GM12878 (cell line): ENCODE measurements at regions not wholly inside any gene's neighbourhood (a gene's known extent, or its start where the extent isn't known, plus 50 kb on each side); places are given as distances from the start of the nearest gene placed in this dataset.

Experiments used
- ATAC-seq: fragments of 200-7000 bp; cut with Tn5 transposase; 3 replicates; pipeline ENCODE4 v1.9.1; 2020; ENCODE audit warnings: mild to moderate bottlenecking, moderate library complexity
- BruUV-seq: library from RNA; stranded (reverse); fragments of 400-500 nt; replicated peaks from 2 replicates; lab custom pipeline; 2021; lab: Mats Ljungman, UMichigan
- CTCF ChIA-PET: fragments of 300-600 bp; sonication (Branson Sonifier 250); formaldehyde crosslinking; extraction: SDS; loops from one replicate; lab custom pipeline; 2021; ENCODE audit warnings: inconsistent platforms; lab: Yijun Ruan, JAX
- POLR2A ChIA-PET: fragments of 350-600 bp; formaldehyde crosslinking; extraction: SDS; loops from one replicate; lab custom pipeline; 2021; ENCODE audit warnings: inconsistent platforms; lab: Charles Lee
- RAD21 ChIA-PET: fragments of 300-600 bp; sonication (Branson Sonifier 250); formaldehyde crosslinking; loops from one replicate; lab custom pipeline; 2023; ENCODE audit warnings: antibody characterized with exemption; ENCODE audit not compliant: unreplicated experiment; lab: Charles Lee
- SMC1A ChIA-PET: fragments of 300-600 bp; sonication (Branson Sonifier 250); formaldehyde crosslinking; loops from one replicate; lab custom pipeline; 2023; ENCODE audit not compliant: unreplicated experiment, uncharacterized antibody; lab: Charles Lee
- DNase-seq: peaks from one replicate; pipeline ENCODE4 v3.0.0-alpha.2; 2011; ENCODE audit warnings: low read depth, low spot score
- FAIRE-seq: peaks from 3 replicates; lab custom pipeline; 2011; peaks lifted over from hg19 to GRCh38; lab: Jason Lieb, UNC
- H2AFZ ChIP-seq: 2 replicates; pipeline ENCODE4 v1.6.0; 2011; ENCODE audit warnings: low read depth, low read length, control low read depth; ENCODE audit not compliant: control insufficient read depth
- H3K27ac ChIP-seq: 2 replicates; pipeline ENCODE4 v1.5.1; 2011; ENCODE audit warnings: control low read depth; ENCODE audit not compliant: control insufficient read depth, insufficient read depth
- H3K27me3 ChIP-seq, 2 experiments: replicated peaks in 1 of 2; 2 replicates each; pipeline versions ENCODE4 v1.6.0 to v1.6.1; 2011; ENCODE audit warnings: low read length in 1 of 2; ENCODE audit not compliant: control insufficient read depth in 2 of 2, insufficient read depth in 2 of 2
- H3K36me3 ChIP-seq, 2 experiments: 2 replicates each; pipeline ENCODE4 v1.5.1; 2011; ENCODE audit warnings: low read length in 1 of 2; ENCODE audit not compliant: control insufficient read depth in 2 of 2, insufficient read depth in 2 of 2
- H3K4me1 ChIP-seq: 2 replicates; pipeline ENCODE4 v1.6.1; 2011; ENCODE audit warnings: mild to moderate bottlenecking, low read length, moderate library complexity, mixed read lengths; ENCODE audit not compliant: control insufficient read depth, insufficient read depth
- H3K4me2 ChIP-seq: 2 replicates; pipeline ENCODE4 v1.6.0; 2011; ENCODE audit warnings: control low read depth; ENCODE audit not compliant: control insufficient read depth, insufficient read depth
- H3K4me3 ChIP-seq: fragments of 200-600 bp; sonication (generic); 2 replicates; pipeline ENCODE4 v1.5.1; 2016
- H3K79me2 ChIP-seq: 2 replicates; pipeline ENCODE4 v1.6.0; 2011; ENCODE audit warnings: low read length; ENCODE audit not compliant: control insufficient read depth, insufficient read depth
- H3K9ac ChIP-seq: 2 replicates; pipeline ENCODE4 v1.8.0; 2011; ENCODE audit warnings: low read length, control low read depth, mixed read lengths; ENCODE audit not compliant: control insufficient read depth, insufficient read depth
- H3K9me3 ChIP-seq: replicated peaks from 3 replicates; pipeline ENCODE4 v1.5.1; 2011; ENCODE audit warnings: mild to moderate bottlenecking, low read length; ENCODE audit not compliant: control insufficient read depth, insufficient read depth
- H4K20me1 ChIP-seq: 2 replicates; pipeline ENCODE4 v1.6.0; 2011; ENCODE audit not compliant: control insufficient read depth, insufficient read depth
- CHD1 ChIP-seq: IDR thresholded peaks from 2 replicates; pipeline ENCODE4 v1.6.1; 2012; ENCODE audit warnings: low read depth, low read length, improper control_type of control experiment
- FOXK2 ChIP-seq: fragments of 450-650 bp; IDR thresholded peaks from 2 replicates; pipeline ENCODE4 v1.6.1; 2017; ENCODE audit warnings: mild to moderate bottlenecking, moderate library complexity
- HDAC6 ChIP-seq: fragments of 200-600 bp; sonication (generic); IDR thresholded peaks from one replicate; pipeline ENCODE4 v1.8.0; 2017; ENCODE audit warnings: antibody characterized with exemption; ENCODE audit not compliant: unreplicated experiment
- IKZF2 ChIP-seq, 2 experiments: fragments of 450-650 bp; IDR thresholded peaks; 2 replicates each; pipeline ENCODE4 v1.6.1; 2017; ENCODE audit warnings: mild to moderate bottlenecking in 2 of 2, moderate library complexity in 2 of 2
- LARP7 ChIP-seq: fragments of 450-650 bp; IDR thresholded peaks from 2 replicates; pipeline ENCODE4 v1.6.1; 2017; ENCODE audit warnings: mild to moderate bottlenecking
- MTA3 ChIP-seq: IDR thresholded peaks from 2 replicates; pipeline ENCODE4 v1.6.1; 2012; ENCODE audit warnings: low read length, inconsistent platforms, borderline replicate concordance
- NFIC ChIP-seq: IDR thresholded peaks from 2 replicates; pipeline ENCODE4 v1.6.1; 2012; ENCODE audit warnings: low read depth, mild to moderate bottlenecking, inconsistent platforms, low read length, moderate library complexity
- NFYA ChIP-seq: IDR thresholded peaks from 2 replicates; pipeline ENCODE4 v1.6.1; 2011; ENCODE audit warnings: low read depth, mild to moderate bottlenecking, low read length, improper control_type of control experiment, borderline replicate concordance
- SUPT20H ChIP-seq: IDR thresholded peaks from 2 replicates; pipeline ENCODE4 v1.6.1; 2011; ENCODE audit warnings: low read depth, mild to moderate bottlenecking, low read length, moderate library complexity, borderline replicate concordance; ENCODE audit not compliant: control insufficient read depth
- TAF1 ChIP-seq: IDR thresholded peaks from 2 replicates; pipeline ENCODE4 v1.6.1; 2011; ENCODE audit warnings: mild to moderate bottlenecking, low read depth, low read length, borderline replicate concordance
- TCF12 ChIP-seq: IDR thresholded peaks from 2 replicates; pipeline ENCODE4 v1.6.1; 2011; ENCODE audit warnings: low read depth, mild to moderate bottlenecking, low read length
- WGBS: methylation state at CpG from one replicate; pipeline ENCODE4 v1.1.6; 2016; ENCODE audit warnings: low lambda C conversion rate; ENCODE audit not compliant: insufficient replicate concordance, insufficient coverage; ENCODE audit errors: missing lambda C conversion rate; 5-methylcytosine and 5-hydroxymethylcytosine counted together
- in situ Hi-C: fragments of 300-500 bp; cut with MboI; formaldehyde crosslinking; loops from 9 replicates; pipeline ENCODE4 v1.14.3; 2018; ENCODE audit warnings: mixed read lengths
- intact Hi-C: fragments of 100-400 bp; cut with micrococcal nuclease; formaldehyde crosslinking; loops from one replicate; pipeline ENCODE4 v1.14.2; 2022; ENCODE audit not compliant: unreplicated experiment
- TF ChIP-seq, protein P1 (sequence below): fragments of 450-650 bp; conservative IDR thresholded peaks from 2 replicates; pipeline ENCODE4 v1.6.1; 2017; ENCODE audit warnings: mild to moderate bottlenecking, moderate library complexity
- TF ChIP-seq, protein P2 (sequence below): fragments of 150-350 bp; IDR thresholded peaks from 2 replicates; pipeline ENCODE4 v1.6.1; 2016; ENCODE audit warnings: low read depth, low read length
- TF ChIP-seq, protein P3 (sequence below): fragments of 450-650 bp; IDR thresholded peaks from 2 replicates; pipeline ENCODE4 v1.6.1; 2017; ENCODE audit warnings: mild to moderate bottlenecking, moderate library complexity
- TF ChIP-seq, protein P4 (sequence below): fragments of 450-650 bp; IDR thresholded peaks from 2 replicates; pipeline ENCODE4 v1.6.1; 2017; ENCODE audit warnings: borderline replicate concordance

DNA sequence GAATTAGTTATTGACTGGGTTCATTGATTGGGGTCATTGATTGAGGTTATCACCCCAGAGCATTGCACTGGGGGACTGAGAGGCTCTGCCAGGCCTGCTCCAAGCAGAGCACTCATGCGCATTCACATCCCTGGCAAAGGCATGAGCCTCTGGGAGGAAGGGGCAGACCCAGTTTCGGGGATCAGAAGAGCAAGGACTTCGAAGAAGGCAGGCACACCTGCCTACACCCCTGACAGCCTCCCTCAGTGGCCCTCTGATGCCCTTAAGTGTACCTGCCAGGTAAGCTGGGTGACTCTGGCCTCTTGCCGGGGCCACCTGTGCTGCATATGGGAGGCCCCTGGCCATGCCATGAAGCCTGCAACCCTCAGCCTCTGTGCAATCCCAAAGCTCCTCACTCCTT, 181.1 kb downstream of the PTPN20 start:
- H3K27ac ChIP-seq, result no peak overlapping the region
- intact Hi-C loops, result no loop called here
- no peaks in the 10 kb centered on the region for H3K79me2 ChIP-seq
- ChIA-PET RAD21 (no interaction called here), POLR2A (no interaction called here), CTCF (no interaction called here), SMC1A (no interaction called here)
- no peak overlapping the region for H3K9ac ChIP-seq
- FAIRE-seq (no peak), DNase-seq (no peak), ATAC-seq (no peak)
- no peak overlapping the region for H3K4me3 ChIP-seq
- H3K36me3 ChIP-seq, result no peaks in the 10 kb centered on the region
- H3K4me2 ChIP-seq, result no peak overlapping the region
- no peak overlapping the region for H2AFZ ChIP-seq
- no TSS peak for BruUV-seq
- 39% methylated on average over 4 of the region's 4 CpGs for WGBS
- H3K27me3 ChIP-seq, result no peaks in the 10 kb centered on the region
- H3K9me3 ChIP-seq, result no peaks in the 10 kb centered on the region; the same call in 2 of the 3 replicates
- in situ Hi-C loops, result no loop called here
- H3K4me1 ChIP-seq, result no peaks in the 10 kb centered on the region
- H4K20me1 ChIP-seq, result no peaks in the 10 kb centered on the region; the same call in 1 of the 2 replicates
- TF ChIP-seq SUPT20H (no peak), NFIC (no peak), LARP7 (no peak), HDAC6 (no peak), CHD1 (no peak), MTA3 (no peak), NFYA (no peak), IKZF2 (IDR thresholded peaks at IDR 0.05) (no peak), TCF12 (no peak), TAF1 (no peak), FOXK2 (no peak)
- TF ChIP-seq, protein P1, sequence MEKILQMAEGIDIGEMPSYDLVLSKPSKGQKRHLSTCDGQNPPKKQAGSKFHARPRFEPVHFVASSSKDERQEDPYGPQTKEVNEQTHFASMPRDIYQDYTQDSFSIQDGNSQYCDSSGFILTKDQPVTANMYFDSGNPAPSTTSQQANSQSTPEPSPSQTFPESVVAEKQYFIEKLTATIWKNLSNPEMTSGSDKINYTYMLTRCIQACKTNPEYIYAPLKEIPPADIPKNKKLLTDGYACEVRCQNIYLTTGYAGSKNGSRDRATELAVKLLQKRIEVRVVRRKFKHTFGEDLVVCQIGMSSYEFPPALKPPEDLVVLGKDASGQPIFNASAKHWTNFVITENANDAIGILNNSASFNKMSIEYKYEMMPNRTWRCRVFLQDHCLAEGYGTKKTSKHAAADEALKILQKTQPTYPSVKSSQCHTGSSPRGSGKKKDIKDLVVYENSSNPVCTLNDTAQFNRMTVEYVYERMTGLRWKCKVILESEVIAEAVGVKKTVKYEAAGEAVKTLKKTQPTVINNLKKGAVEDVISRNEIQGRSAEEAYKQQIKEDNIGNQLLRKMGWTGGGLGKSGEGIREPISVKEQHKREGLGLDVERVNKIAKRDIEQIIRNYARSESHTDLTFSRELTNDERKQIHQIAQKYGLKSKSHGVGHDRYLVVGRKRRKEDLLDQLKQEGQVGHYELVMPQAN, result no peak
- TF ChIP-seq, protein P2, sequence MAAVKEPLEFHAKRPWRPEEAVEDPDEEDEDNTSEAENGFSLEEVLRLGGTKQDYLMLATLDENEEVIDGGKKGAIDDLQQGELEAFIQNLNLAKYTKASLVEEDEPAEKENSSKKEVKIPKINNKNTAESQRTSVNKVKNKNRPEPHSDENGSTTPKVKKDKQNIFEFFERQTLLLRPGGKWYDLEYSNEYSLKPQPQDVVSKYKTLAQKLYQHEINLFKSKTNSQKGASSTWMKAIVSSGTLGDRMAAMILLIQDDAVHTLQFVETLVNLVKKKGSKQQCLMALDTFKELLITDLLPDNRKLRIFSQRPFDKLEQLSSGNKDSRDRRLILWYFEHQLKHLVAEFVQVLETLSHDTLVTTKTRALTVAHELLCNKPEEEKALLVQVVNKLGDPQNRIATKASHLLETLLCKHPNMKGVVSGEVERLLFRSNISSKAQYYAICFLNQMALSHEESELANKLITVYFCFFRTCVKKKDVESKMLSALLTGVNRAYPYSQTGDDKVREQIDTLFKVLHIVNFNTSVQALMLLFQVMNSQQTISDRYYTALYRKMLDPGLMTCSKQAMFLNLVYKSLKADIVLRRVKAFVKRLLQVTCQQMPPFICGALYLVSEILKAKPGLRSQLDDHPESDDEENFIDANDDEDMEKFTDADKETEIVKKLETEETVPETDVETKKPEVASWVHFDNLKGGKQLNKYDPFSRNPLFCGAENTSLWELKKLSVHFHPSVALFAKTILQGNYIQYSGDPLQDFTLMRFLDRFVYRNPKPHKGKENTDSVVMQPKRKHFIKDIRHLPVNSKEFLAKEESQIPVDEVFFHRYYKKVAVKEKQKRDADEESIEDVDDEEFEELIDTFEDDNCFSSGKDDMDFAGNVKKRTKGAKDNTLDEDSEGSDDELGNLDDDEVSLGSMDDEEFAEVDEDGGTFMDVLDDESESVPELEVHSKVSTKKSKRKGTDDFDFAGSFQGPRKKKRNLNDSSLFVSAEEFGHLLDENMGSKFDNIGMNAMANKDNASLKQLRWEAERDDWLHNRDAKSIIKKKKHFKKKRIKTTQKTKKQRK, result no peak
- TF ChIP-seq, protein P3, sequence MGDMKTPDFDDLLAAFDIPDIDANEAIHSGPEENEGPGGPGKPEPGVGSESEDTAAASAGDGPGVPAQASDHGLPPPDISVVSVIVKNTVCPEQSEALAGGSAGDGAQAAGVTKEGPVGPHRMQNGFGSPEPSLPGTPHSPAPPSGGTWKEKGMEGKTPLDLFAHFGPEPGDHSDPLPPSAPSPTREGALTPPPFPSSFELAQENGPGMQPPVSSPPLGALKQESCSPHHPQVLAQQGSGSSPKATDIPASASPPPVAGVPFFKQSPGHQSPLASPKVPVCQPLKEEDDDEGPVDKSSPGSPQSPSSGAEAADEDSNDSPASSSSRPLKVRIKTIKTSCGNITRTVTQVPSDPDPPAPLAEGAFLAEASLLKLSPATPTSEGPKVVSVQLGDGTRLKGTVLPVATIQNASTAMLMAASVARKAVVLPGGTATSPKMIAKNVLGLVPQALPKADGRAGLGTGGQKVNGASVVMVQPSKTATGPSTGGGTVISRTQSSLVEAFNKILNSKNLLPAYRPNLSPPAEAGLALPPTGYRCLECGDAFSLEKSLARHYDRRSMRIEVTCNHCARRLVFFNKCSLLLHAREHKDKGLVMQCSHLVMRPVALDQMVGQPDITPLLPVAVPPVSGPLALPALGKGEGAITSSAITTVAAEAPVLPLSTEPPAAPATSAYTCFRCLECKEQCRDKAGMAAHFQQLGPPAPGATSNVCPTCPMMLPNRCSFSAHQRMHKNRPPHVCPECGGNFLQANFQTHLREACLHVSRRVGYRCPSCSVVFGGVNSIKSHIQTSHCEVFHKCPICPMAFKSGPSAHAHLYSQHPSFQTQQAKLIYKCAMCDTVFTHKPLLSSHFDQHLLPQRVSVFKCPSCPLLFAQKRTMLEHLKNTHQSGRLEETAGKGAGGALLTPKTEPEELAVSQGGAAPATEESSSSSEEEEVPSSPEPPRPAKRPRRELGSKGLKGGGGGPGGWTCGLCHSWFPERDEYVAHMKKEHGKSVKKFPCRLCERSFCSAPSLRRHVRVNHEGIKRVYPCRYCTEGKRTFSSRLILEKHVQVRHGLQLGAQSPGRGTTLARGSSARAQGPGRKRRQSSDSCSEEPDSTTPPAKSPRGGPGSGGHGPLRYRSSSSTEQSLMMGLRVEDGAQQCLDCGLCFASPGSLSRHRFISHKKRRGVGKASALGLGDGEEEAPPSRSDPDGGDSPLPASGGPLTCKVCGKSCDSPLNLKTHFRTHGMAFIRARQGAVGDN, result no peak
- TF ChIP-seq, protein P4, sequence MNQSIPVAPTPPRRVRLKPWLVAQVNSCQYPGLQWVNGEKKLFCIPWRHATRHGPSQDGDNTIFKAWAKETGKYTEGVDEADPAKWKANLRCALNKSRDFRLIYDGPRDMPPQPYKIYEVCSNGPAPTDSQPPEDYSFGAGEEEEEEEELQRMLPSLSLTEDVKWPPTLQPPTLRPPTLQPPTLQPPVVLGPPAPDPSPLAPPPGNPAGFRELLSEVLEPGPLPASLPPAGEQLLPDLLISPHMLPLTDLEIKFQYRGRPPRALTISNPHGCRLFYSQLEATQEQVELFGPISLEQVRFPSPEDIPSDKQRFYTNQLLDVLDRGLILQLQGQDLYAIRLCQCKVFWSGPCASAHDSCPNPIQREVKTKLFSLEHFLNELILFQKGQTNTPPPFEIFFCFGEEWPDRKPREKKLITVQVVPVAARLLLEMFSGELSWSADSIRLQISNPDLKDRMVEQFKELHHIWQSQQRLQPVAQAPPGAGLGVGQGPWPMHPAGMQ, result no peak
